ENCODE measurements at regions not wholly inside any gene's neighbourhood (a gene's known extent, or its start where the extent isn't known, plus 50 kb on each side); places are given as distances from the start of the nearest gene placed in this dataset.

DNA sequence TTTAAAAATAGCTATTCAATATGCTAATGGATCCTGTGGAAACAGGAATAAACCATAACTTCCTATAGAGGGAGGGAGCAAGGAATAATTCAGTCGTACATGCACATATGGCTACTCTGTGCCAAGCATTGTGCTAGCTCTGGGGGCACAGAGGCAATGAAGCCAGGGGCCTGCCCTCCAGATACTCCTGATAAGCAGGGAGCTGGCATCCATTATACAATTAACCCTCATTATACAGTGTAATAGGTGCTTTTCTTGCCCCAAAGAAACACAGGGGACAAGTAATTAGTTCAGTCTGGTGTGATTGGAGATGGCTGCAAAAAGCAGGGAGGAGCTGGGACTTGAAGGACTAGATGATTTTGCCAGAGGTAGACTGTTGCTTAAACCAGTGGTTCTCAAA lies 200.4 kb downstream of the SREK1 start:
- TF ChIP-seq, protein P1, sequence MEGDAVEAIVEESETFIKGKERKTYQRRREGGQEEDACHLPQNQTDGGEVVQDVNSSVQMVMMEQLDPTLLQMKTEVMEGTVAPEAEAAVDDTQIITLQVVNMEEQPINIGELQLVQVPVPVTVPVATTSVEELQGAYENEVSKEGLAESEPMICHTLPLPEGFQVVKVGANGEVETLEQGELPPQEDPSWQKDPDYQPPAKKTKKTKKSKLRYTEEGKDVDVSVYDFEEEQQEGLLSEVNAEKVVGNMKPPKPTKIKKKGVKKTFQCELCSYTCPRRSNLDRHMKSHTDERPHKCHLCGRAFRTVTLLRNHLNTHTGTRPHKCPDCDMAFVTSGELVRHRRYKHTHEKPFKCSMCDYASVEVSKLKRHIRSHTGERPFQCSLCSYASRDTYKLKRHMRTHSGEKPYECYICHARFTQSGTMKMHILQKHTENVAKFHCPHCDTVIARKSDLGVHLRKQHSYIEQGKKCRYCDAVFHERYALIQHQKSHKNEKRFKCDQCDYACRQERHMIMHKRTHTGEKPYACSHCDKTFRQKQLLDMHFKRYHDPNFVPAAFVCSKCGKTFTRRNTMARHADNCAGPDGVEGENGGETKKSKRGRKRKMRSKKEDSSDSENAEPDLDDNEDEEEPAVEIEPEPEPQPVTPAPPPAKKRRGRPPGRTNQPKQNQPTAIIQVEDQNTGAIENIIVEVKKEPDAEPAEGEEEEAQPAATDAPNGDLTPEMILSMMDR (IDR thresholded peaks at IDR 0.05): no peak
- TF ChIP-seq POLR2A (IDR thresholded peaks at IDR 0.05; ENCODE audit: low read depth) (no peak), EP300 (IDR thresholded peaks at IDR 0.05) (no peak), POLR2AphosphoS5 (IDR thresholded peaks at IDR 0.05) (no peak)
